Right lobe of liver (tissue), 6 donors: ENCODE measurements at regions not wholly inside any gene's neighbourhood (a gene's known extent, or its start where the extent isn't known, plus 50 kb on each side); places are given as distances from the start of the nearest gene placed in this dataset.

Experiments
- ATAC-seq, 4 donors: fragments of 200-7000 bp; cut with Tn5 transposase; one replicate each; pipeline ENCODE4 v1.9.1; 2020; ENCODE audit warnings: mild to moderate bottlenecking in 4 of 4, moderate library complexity in 4 of 4
- DNase-seq, 3 donors: peaks; one replicate each; pipeline ENCODE4 v3.0.0-alpha.2; 2020
- H3K27ac ChIP-seq, 3 donors: fragments of 200-600 bp; one replicate each; pipeline ENCODE4 v1.8.0; 2022
- H3K27me3 ChIP-seq, 2 donors: fragments of 200-600 bp; one replicate each; pipeline ENCODE4 v1.8.0; 2022
- H3K36me3 ChIP-seq, 4 donors: fragments of 200-600 bp; sonication (generic) in 1 of 4; one replicate each; pipeline versions ENCODE4 v1.5.1 to v1.8.0; 2017 to 2022; ENCODE audit warnings: control low read depth in 1 of 4
- H3K4me1 ChIP-seq, 4 donors: fragments of 200-600 bp; sonication (generic) in 1 of 4; one replicate each; pipeline versions ENCODE4 v1.5.1 to v1.8.0; 2017 to 2022; ENCODE audit warnings: control low read depth in 1 of 4
- H3K4me3 ChIP-seq, 3 donors: fragments of 200-600 bp; one replicate each; pipeline ENCODE4 v1.8.0; 2022
- H3K9me3 ChIP-seq, 4 donors: fragments of 200-600 bp; sonication (generic) in 1 of 4; one replicate each; pipeline versions ENCODE4 v1.5.1 to v1.8.0; 2017 to 2022; ENCODE audit warnings: control low read depth in 1 of 4
- CTCF ChIP-seq, 4 donors: fragments of 200-600 bp in 3 of 4; fragments of 450-650 bp in 1 of 4; IDR thresholded peaks; one replicate each; pipeline versions ENCODE4 v1.5.1 to v1.8.0; 2016 to 2022; ENCODE audit warnings: antibody characterized with exemption in 4 of 4, mild to moderate bottlenecking in 2 of 4
- POLR2A ChIP-seq: fragments of 450-650 bp; IDR thresholded peaks from one replicate; pipeline ENCODE4 v1.6.1; 2017; ENCODE audit warnings: antibody characterized with exemption, mild to moderate bottlenecking
- WGBS: methylation state at CpG from one replicate; pipeline ENCODE4 v1.1.6; 2018; ENCODE audit warnings: low coverage, low lambda C conversion rate; ENCODE audit not compliant: insufficient coverage; ENCODE audit errors: missing lambda C conversion rate; 5-methylcytosine and 5-hydroxymethylcytosine counted together
- intact Hi-C, 2 donors: fragments of 100-400 bp; cut with DNase I; formaldehyde crosslinking; loops; one replicate each; pipeline versions ENCODE4 v1.11.2 to v1.14.1; 2022
- small RNA-seq, 2 experiments: library from RNA; depleted of rRNA; stranded (forward); fragments of <200 nt; gene quantifications; one replicate each; pipeline ENCODE3, GENCODE V24; 2016
- donor health status: DM: no; HTN: yes; CAD: no.
- donor health status: DM: no; HTN: no; CAD: no.
- donor health status: DM: no; HTN: no; CAD: no.
- donor health status: DM: no; HTN: yes; CAD: no.
- donor health status: DM: no; HTN: yes; CAD: no.

- no peak for ATAC-seq
- H3K27ac ChIP-seq = no peak overlapping the region
- intact Hi-C loops = no loop called here
These were observed 52.5 kb upstream of the KCNA3 start for GRCh38 chr1:110727246-110727645.

GRCh38 chr1:110726755-110727154, 52.0 kb upstream of the KCNA3 start:
- intact Hi-C loops = no loop called here
- Histone ChIP-seq H3K9me3 (no peaks in the 10 kb centered on the region), H3K36me3 (no peaks in the 10 kb centered on the region), H3K27me3 (no peaks in the 10 kb centered on the region), H3K4me3 (no peak overlapping the region), H3K4me1 (no peaks in the 10 kb centered on the region), H3K27ac (no peak overlapping the region)
- DNase-seq = no peak
- TF ChIP-seq CTCF (IDR thresholded peaks at IDR 0.05) (no peak), POLR2A (no peak)
- no peak for ATAC-seq

More at GRCh38 chr1:110727246-110727645, 52.5 kb upstream of the KCNA3 start:
- H3K36me3 ChIP-seq = no peaks in the 10 kb centered on the region
- TF ChIP-seq CTCF (IDR thresholded peaks at IDR 0.05) (no peak), POLR2A (no peak)
- 40% methylated on average over 3 of the region's 3 CpGs for WGBS
- no peaks in the 10 kb centered on the region for H3K4me1 ChIP-seq
- no peaks in the 10 kb centered on the region for H3K9me3 ChIP-seq
- DNase-seq = no peak
- no peaks in the 10 kb centered on the region for H3K27me3 ChIP-seq
- no peak overlapping the region for H3K4me3 ChIP-seq

Small RNAs in the stretch of these regions (small RNA-seq; reads per million reads assigned to genes)
- gene RF00019 = 0 reads per million in 2 experiments
